Left renal cortex interstitium (tissue), 4 donors: ENCODE measurements at regions not wholly inside any gene's neighbourhood (a gene's known extent, or its start where the extent isn't known, plus 50 kb on each side); places are given as distances from the start of the nearest gene placed in this dataset.

ENCODE experiments used
- DNase-seq, 4 donors: peaks; one replicate each; pipeline ENCODE4 v3.0.0-alpha.2; 2013; ENCODE audit warnings: low read depth in 4 of 4, low spot score in 2 of 4, missing footprints in 1 of 4

- no peak for DNase-seq
These were observed 71.1 kb upstream of the BLCAP start for GRCh38 chr20:37598575-37599342.

GRCh38 chr20:37598100-37598543 lies 70.4 kb upstream of the BLCAP start:
- DNase-seq: peak in 2 of 4 donors; percentile 20 to 36

- no peak for DNase-seq
These were observed 69.3 kb upstream of the BLCAP start for GRCh38 chr20:37596890-37597536.

GRCh38 chr20:37596168-37596567 lies 68.5 kb upstream of the BLCAP start:
- DNase-seq: no peak

- no peak for DNase-seq
These were observed 66.0 kb upstream of the BLCAP start for GRCh38 chr20:37593710-37594109.

GRCh38 chr20:37590938-37591490 lies 63.3 kb upstream of the BLCAP start:
- no peak for DNase-seq

- no peak for DNase-seq
These were observed 58.4 kb upstream of the BLCAP start for GRCh38 chr20:37586078-37586477.

- DNase-seq: no peak
These were observed 56.6 kb upstream of the BLCAP start for GRCh38 chr20:37584238-37584807.

GRCh38 chr20:37581246-37581645 lies 53.6 kb upstream of the BLCAP start:
- DNase-seq: no peak

- DNase-seq: no peak
These were observed 52.4 kb upstream of the BLCAP start for GRCh38 chr20:37580069-37580468.

- no peak for DNase-seq
These were observed 51.4 kb upstream of the BLCAP start for GRCh38 chr20:37579106-37579505.

- no peak for DNase-seq
These were observed 50.3 kb upstream of the BLCAP start for GRCh38 chr20:37577981-37578380.
